Gastrocnemius medialis (tissue), 4 donors: ENCODE measurements at regions not wholly inside any gene's neighbourhood (a gene's known extent, or its start where the extent isn't known, plus 50 kb on each side); places are given as distances from the start of the nearest gene placed in this dataset.

Experiments used
- CTCF ChIP-seq, 5 experiments: fragments of 450-650 bp in 3 of 5; fragments of 200-600 bp in 2 of 5; sonication (generic) in 2 of 5; IDR thresholded peaks in 4 of 5; conservative IDR thresholded peaks in 1 of 5; 1 replicate in 4 of 5; 2 replicates in 1 of 5; pipeline ENCODE4 v1.5.1; 2016 to 2019; ENCODE audit warnings: antibody characterized with exemption in 5 of 5, mild to moderate bottlenecking in 3 of 5, moderate library complexity in 3 of 5
- POLR2A ChIP-seq, 2 donors: fragments of 450-650 bp; IDR thresholded peaks; one replicate each; pipeline ENCODE4 v1.6.1; 2017; ENCODE audit warnings: antibody characterized with exemption in 2 of 2, mild to moderate bottlenecking in 2 of 2, moderate library complexity in 2 of 2

- TF ChIP-seq CTCF (IDR thresholded peaks at IDR 0.05 in 4 of 5, conservative IDR thresholded peaks at IDR 0.05 in 1 of 5) (no peak), POLR2A (IDR thresholded peaks at IDR 0.05) (no peak)
Measured at GRCh38 chr2:184472481-184472880, 125.8 kb upstream of the ZNF804A start.
